ENCODE measurements at regions not wholly inside any gene's neighbourhood (a gene's known extent, or its start where the extent isn't known, plus 50 kb on each side); places are given as distances from the start of the nearest gene placed in this dataset.

DNA sequence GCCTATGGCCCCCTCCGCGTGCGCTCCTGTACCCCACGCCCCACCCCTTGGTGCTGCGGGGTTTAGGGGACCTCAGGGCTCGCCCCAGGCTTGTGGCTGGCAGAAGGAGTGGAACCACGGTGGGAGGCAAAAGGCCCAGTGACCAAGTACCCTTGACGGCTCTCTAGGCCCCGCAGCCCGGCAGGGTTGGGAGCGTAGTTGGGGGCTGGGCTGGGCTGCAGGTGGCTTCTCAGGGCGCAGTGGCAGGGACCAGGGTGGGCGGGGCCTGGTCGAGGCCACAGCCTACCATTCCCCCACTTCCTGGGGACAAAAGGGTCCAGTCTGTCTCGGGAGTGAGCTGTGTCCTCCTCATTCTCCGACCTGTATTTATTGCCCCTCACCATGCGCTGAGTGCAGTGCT is 124.9 kb downstream of the RBFOX3 start:
- TF ChIP-seq, protein P1, sequence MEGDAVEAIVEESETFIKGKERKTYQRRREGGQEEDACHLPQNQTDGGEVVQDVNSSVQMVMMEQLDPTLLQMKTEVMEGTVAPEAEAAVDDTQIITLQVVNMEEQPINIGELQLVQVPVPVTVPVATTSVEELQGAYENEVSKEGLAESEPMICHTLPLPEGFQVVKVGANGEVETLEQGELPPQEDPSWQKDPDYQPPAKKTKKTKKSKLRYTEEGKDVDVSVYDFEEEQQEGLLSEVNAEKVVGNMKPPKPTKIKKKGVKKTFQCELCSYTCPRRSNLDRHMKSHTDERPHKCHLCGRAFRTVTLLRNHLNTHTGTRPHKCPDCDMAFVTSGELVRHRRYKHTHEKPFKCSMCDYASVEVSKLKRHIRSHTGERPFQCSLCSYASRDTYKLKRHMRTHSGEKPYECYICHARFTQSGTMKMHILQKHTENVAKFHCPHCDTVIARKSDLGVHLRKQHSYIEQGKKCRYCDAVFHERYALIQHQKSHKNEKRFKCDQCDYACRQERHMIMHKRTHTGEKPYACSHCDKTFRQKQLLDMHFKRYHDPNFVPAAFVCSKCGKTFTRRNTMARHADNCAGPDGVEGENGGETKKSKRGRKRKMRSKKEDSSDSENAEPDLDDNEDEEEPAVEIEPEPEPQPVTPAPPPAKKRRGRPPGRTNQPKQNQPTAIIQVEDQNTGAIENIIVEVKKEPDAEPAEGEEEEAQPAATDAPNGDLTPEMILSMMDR (IDR thresholded peaks at IDR 0.05; ENCODE audit: extremely low read depth in 1 of 2, insufficient read depth in 1 of 2, low read depth in 1 of 2, low read length in 2 of 2) = no peak
- TF ChIP-seq POLR2A (IDR thresholded peaks at IDR 0.05; ENCODE audit: low read depth, low read length) = no peak
- TF ChIP-seq EZH2 (IDR thresholded peaks at IDR 0.05; ENCODE audit: borderline replicate concordance, low read depth, low read length, severe bottlenecking) = no peak
- no peak for TF ChIP-seq MYC (IDR thresholded peaks at IDR 0.05; ENCODE audit: low read depth, low read length)
- TF ChIP-seq, protein P2, sequence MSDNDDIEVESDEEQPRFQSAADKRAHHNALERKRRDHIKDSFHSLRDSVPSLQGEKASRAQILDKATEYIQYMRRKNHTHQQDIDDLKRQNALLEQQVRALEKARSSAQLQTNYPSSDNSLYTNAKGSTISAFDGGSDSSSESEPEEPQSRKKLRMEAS (IDR thresholded peaks at IDR 0.05; ENCODE audit: insufficient read depth, insufficient read length) = no peak
- TF ChIP-seq GATA2 (IDR thresholded peaks at IDR 0.05; ENCODE audit: insufficient read depth, insufficient read length, low read depth, low read length) = no peak
